ENCODE measurements at regions not wholly inside any gene's neighbourhood (a gene's known extent, or its start where the extent isn't known, plus 50 kb on each side); places are given as distances from the start of the nearest gene placed in this dataset.

- H3K4me3 ChIP-seq (ENCODE audit: insufficient read depth, low read length): no peak overlapping the region
Observed at GRCh38 chr7:81007051-81007450, 88.2 kb upstream of the SEMA3C start.

GRCh38 chr7:81005254-81005653 lies 86.4 kb upstream of the SEMA3C start:
- Histone ChIP-seq H2AFZ (ENCODE audit: low read length) (no peak overlapping the region), H3K4me2 (ENCODE audit: insufficient read depth, low read length) (no peak overlapping the region), H4K20me1 (ENCODE audit: insufficient read depth, low read length) (no peaks in the 10 kb centered on the region), H3K27me3 (ENCODE audit: insufficient read depth, low read length) (no peaks in the 10 kb centered on the region), H3K27ac (ENCODE audit: low read depth, low read length) (no peak overlapping the region), H3K4me1 (ENCODE audit: insufficient read depth, low read length) (peaks cover 12% of the 10 kb centered on the region), H3K79me2 (ENCODE audit: insufficient read depth, low read length) (no peaks in the 10 kb centered on the region), H3K36me3 (ENCODE audit: insufficient read depth, low read length) (no peaks in the 10 kb centered on the region), H3K4me3 (ENCODE audit: insufficient read depth, low read length) (no peak overlapping the region), H3K9me3 (ENCODE audit: low read depth, low read length) (no peaks in the 10 kb centered on the region)
- DNase-seq (ENCODE audit: insufficient read length, low spot score, missing footprints): no peak
- no peak for TF ChIP-seq CTCF (IDR thresholded peaks at IDR 0.05; ENCODE audit: extremely low read depth, low read depth, low read length)

More at GRCh38 chr7:81007051-81007450, 88.2 kb upstream of the SEMA3C start:
- Histone ChIP-seq H3K27me3 (ENCODE audit: insufficient read depth, low read length) (no peaks in the 10 kb centered on the region), H3K4me2 (ENCODE audit: insufficient read depth, low read length) (no peak overlapping the region), H2AFZ (ENCODE audit: low read length) (no peak overlapping the region), H3K79me2 (ENCODE audit: insufficient read depth, low read length) (no peaks in the 10 kb centered on the region), H3K4me1 (ENCODE audit: insufficient read depth, low read length) (peaks cover 12% of the 10 kb centered on the region), H3K9me3 (ENCODE audit: low read depth, low read length) (no peaks in the 10 kb centered on the region), H3K27ac (ENCODE audit: low read depth, low read length) (no peak overlapping the region), H4K20me1 (ENCODE audit: insufficient read depth, low read length) (no peaks in the 10 kb centered on the region), H3K36me3 (ENCODE audit: insufficient read depth, low read length) (no peaks in the 10 kb centered on the region)
- no peak for TF ChIP-seq CTCF (IDR thresholded peaks at IDR 0.05; ENCODE audit: extremely low read depth, low read depth, low read length)
- no peak for DNase-seq (ENCODE audit: insufficient read length, low spot score, missing footprints)

- no peak for DNase-seq (ENCODE audit: insufficient read length, low spot score, missing footprints)
- Histone ChIP-seq H3K79me2 (ENCODE audit: insufficient read depth, low read length) (no peaks in the 10 kb centered on the region), H3K27ac (ENCODE audit: low read depth, low read length) (peak overlapping the region; percentile 54)
Observed at GRCh38 chr7:81004098-81004497, 85.2 kb upstream of the SEMA3C start.

GRCh38 chr7:81003326-81003725 lies 84.5 kb upstream of the SEMA3C start:
- H3K79me2 ChIP-seq (ENCODE audit: insufficient read depth, low read length): no peaks in the 10 kb centered on the region
- no peak overlapping the region for H3K4me3 ChIP-seq (ENCODE audit: insufficient read depth, low read length)
- no peak for TF ChIP-seq CTCF (IDR thresholded peaks at IDR 0.05; ENCODE audit: extremely low read depth, low read depth, low read length)
- H3K36me3 ChIP-seq (ENCODE audit: insufficient read depth, low read length): no peaks in the 10 kb centered on the region
- H3K27ac ChIP-seq (ENCODE audit: low read depth, low read length): peak overlapping the region; percentile 54
- H4K20me1 ChIP-seq (ENCODE audit: insufficient read depth, low read length): no peaks in the 10 kb centered on the region
- H3K9me3 ChIP-seq (ENCODE audit: low read depth, low read length): no peaks in the 10 kb centered on the region
- H3K4me1 ChIP-seq (ENCODE audit: insufficient read depth, low read length): peaks cover 12% of the 10 kb centered on the region
- no peak for DNase-seq (ENCODE audit: insufficient read length, low spot score, missing footprints)
- no peak overlapping the region for H3K4me2 ChIP-seq (ENCODE audit: insufficient read depth, low read length)
- no peaks in the 10 kb centered on the region for H3K27me3 ChIP-seq (ENCODE audit: insufficient read depth, low read length)
- H2AFZ ChIP-seq (ENCODE audit: low read length): no peak overlapping the region

More at GRCh38 chr7:81004098-81004497, 85.2 kb upstream of the SEMA3C start:
- Histone ChIP-seq H3K4me1 (ENCODE audit: insufficient read depth, low read length) (peaks cover 12% of the 10 kb centered on the region), H3K4me2 (ENCODE audit: insufficient read depth, low read length) (peak overlapping the region; percentile 31), H3K27me3 (ENCODE audit: insufficient read depth, low read length) (no peaks in the 10 kb centered on the region), H3K9me3 (ENCODE audit: low read depth, low read length) (no peaks in the 10 kb centered on the region), H3K4me3 (ENCODE audit: insufficient read depth, low read length) (no peak overlapping the region), H4K20me1 (ENCODE audit: insufficient read depth, low read length) (no peaks in the 10 kb centered on the region), H3K36me3 (ENCODE audit: insufficient read depth, low read length) (no peaks in the 10 kb centered on the region), H2AFZ (ENCODE audit: low read length) (no peak overlapping the region)
- TF ChIP-seq CTCF (IDR thresholded peaks at IDR 0.05; ENCODE audit: extremely low read depth, low read depth, low read length): no peak
